GM23248 (cell line): ENCODE measurements at regions not wholly inside any gene's neighbourhood (a gene's known extent, or its start where the extent isn't known, plus 50 kb on each side); places are given as distances from the start of the nearest gene placed in this dataset.

Source experiments
- EZH2 ChIP-seq: fragments of 200-600 bp; sonication (generic); IDR thresholded peaks from 2 replicates; pipeline ENCODE4 v1.6.1; 2018; ENCODE audit warnings: antibody characterized with exemption, mild to moderate bottlenecking; ENCODE audit not compliant: insufficient read depth, poor library complexity, severe bottlenecking
- EZH2phosphoT487 ChIP-seq: fragments of 200-600 bp; sonication (generic); IDR thresholded peaks from 2 replicates; pipeline ENCODE4 v1.6.1; 2018; ENCODE audit warnings: antibody characterized with exemption, moderate library complexity, mild to moderate bottlenecking, low read depth; ENCODE audit not compliant: insufficient read depth

GRCh38 chr4:179291657-179292056 is 1849.4 kb upstream of the AGA start:
- TF ChIP-seq EZH2 (no peak), EZH2phosphoT487 (no peak)
